IMR-90 (cell line): ENCODE measurements at regions not wholly inside any gene's neighbourhood (a gene's known extent, or its start where the extent isn't known, plus 50 kb on each side); places are given as distances from the start of the nearest gene placed in this dataset.

Source experiments
- CTCF ChIP-seq: conservative IDR thresholded peaks from 2 replicates; pipeline ENCODE4 v1.5.1; 2012; ENCODE audit warnings: mild to moderate bottlenecking, low read depth, low read length, improper control_type of control experiment
- POLR2A ChIP-seq: IDR thresholded peaks from 2 replicates; pipeline ENCODE4 v1.6.1; 2012; ENCODE audit warnings: mild to moderate bottlenecking, low read depth, low read length
- RFX5 ChIP-seq: IDR thresholded peaks from 2 replicates; pipeline ENCODE4 v1.8.0; 2012; ENCODE audit warnings: low read depth, mild to moderate bottlenecking, low read length, moderate library complexity

DNA sequence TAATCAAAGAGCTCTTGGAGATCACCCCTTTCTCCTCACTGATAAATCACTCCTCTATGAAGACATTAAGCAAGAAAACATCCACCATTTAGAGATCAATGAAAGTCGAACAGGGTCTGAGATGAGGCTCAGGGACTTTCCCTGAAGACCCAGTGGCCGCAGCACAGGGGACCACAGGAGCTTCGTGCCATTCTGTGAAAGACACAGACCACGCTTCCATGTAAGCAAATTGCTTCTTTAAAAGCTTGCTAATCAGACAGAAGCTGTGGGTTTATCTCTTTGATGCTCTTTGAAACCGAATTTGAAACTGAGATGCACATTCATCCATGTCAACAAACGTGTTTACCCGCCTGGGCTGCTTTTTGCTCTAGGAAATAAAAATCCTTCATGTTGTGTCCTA, 231.9 kb upstream of the PPP2R2D start:
- TF ChIP-seq CTCF (no peak), RFX5 (no peak), POLR2A (no peak)
